H9 (cell line): ENCODE measurements at regions not wholly inside any gene's neighbourhood (a gene's known extent, or its start where the extent isn't known, plus 50 kb on each side); places are given as distances from the start of the nearest gene placed in this dataset.

Experiments
- DNase-seq: peaks from one replicate; pipeline ENCODE4 v3.0.0-alpha.2; 2017
- H2AFZ ChIP-seq: one replicate; pipeline ENCODE4 v1.6.1; 2013; ENCODE audit warnings: mild to moderate bottlenecking, low read length, control low read depth, moderate library complexity
- H2AK5ac ChIP-seq: 2 replicates; pipeline ENCODE4 v1.6.1; 2013; ENCODE audit warnings: low read length, control low read depth, mixed read lengths; ENCODE audit not compliant: insufficient read length
- H2BK120ac ChIP-seq: one replicate; pipeline ENCODE4 v1.6.1; 2013; ENCODE audit warnings: low read depth, mild to moderate bottlenecking, low read length, control low read depth, inconsistent platforms; ENCODE audit not compliant: poor library complexity, severe bottlenecking
- H2BK12ac ChIP-seq: 2 replicates; pipeline ENCODE4 v1.6.1; 2013; ENCODE audit warnings: low read length, control low read depth, mixed read lengths, low read depth; ENCODE audit not compliant: insufficient read length
- H2BK15ac ChIP-seq: 2 replicates; pipeline ENCODE4 v1.6.1; 2013; ENCODE audit warnings: low read depth, low read length, control low read depth
- H2BK20ac ChIP-seq: one replicate; pipeline ENCODE4 v1.6.1; 2013; ENCODE audit warnings: low read depth, mild to moderate bottlenecking, low read length, control low read depth, inconsistent platforms; ENCODE audit not compliant: poor library complexity, severe bottlenecking
- H2BK5ac ChIP-seq: 2 replicates; pipeline ENCODE4 v1.6.1; 2013; ENCODE audit warnings: low read length, control low read depth, mixed read lengths; ENCODE audit not compliant: insufficient read length
- H3K14ac ChIP-seq: 2 replicates; pipeline ENCODE4 v1.6.1; 2013; ENCODE audit warnings: low read length, control low read depth; ENCODE audit not compliant: insufficient read depth
- H3K18ac ChIP-seq: 2 replicates; pipeline ENCODE4 v1.6.1; 2013; ENCODE audit warnings: low read depth, mild to moderate bottlenecking, mixed read lengths, low read length, control low read depth; ENCODE audit not compliant: insufficient read length
- H3K23ac ChIP-seq: 2 replicates; pipeline ENCODE4 v1.6.1; 2013; ENCODE audit warnings: low read length, control low read depth, mixed read lengths, low read depth; ENCODE audit not compliant: insufficient read length
- H3K23me2 ChIP-seq: 2 replicates; pipeline ENCODE4 v1.6.1; 2013; ENCODE audit warnings: low read depth, mild to moderate bottlenecking, mixed read lengths, low read length, control low read depth; ENCODE audit not compliant: insufficient read length, poor library complexity, severe bottlenecking
- H3K27ac ChIP-seq: 2 replicates; pipeline ENCODE4 v1.5.1; 2013; ENCODE audit warnings: low read length, control low read depth, mixed read lengths, low read depth; ENCODE audit not compliant: insufficient read length
- H3K27me3 ChIP-seq: 2 replicates; pipeline ENCODE4 v1.6.1; 2013; ENCODE audit warnings: low read length, control low read depth, inconsistent platforms; ENCODE audit not compliant: insufficient read depth
- H3K4ac ChIP-seq: 2 replicates; pipeline ENCODE4 v1.6.1; 2013; ENCODE audit warnings: low read depth, mild to moderate bottlenecking, control low read depth, inconsistent platforms, low read length, moderate library complexity
- H3K4me1 ChIP-seq: 2 replicates; pipeline ENCODE4 v1.6.1; 2013; ENCODE audit warnings: low read length, control low read depth, inconsistent platforms; ENCODE audit not compliant: insufficient read depth
- H3K4me2 ChIP-seq: 2 replicates; pipeline ENCODE4 v1.6.1; 2013; ENCODE audit warnings: low read length, control low read depth, mixed read lengths; ENCODE audit not compliant: insufficient read length, insufficient read depth
- H3K56ac ChIP-seq: 2 replicates; pipeline ENCODE4 v1.6.1; 2013; ENCODE audit warnings: low read depth, mild to moderate bottlenecking, mixed read lengths, low read length, control low read depth; ENCODE audit not compliant: insufficient read length
- H3K79me1 ChIP-seq: 2 replicates; pipeline ENCODE4 v1.6.1; 2013; ENCODE audit warnings: low read depth, mild to moderate bottlenecking, moderate library complexity, low read length, control low read depth, inconsistent platforms; ENCODE audit not compliant: insufficient read depth, poor library complexity, severe bottlenecking
- H3K79me2 ChIP-seq: 2 replicates; pipeline ENCODE4 v1.6.1; 2013; ENCODE audit warnings: low read length, control low read depth, inconsistent platforms; ENCODE audit not compliant: insufficient read depth
- H3K9ac ChIP-seq: 2 replicates; pipeline ENCODE4 v1.6.1; 2013; ENCODE audit warnings: low read length, control low read depth, mixed read lengths; ENCODE audit not compliant: insufficient read length; ENCODE audit errors: extremely low read depth
- H3K9me3 ChIP-seq: one replicate; pipeline ENCODE4 v1.6.1; 2013; ENCODE audit warnings: low read depth, low read length, inconsistent platforms; ENCODE audit not compliant: control insufficient read depth
- H3T11ph ChIP-seq: one replicate; pipeline ENCODE4 v1.6.1; 2013; ENCODE audit warnings: mild to moderate bottlenecking, low read length, control low read depth, inconsistent platforms
- H4K20me1 ChIP-seq: one replicate; pipeline ENCODE4 v1.6.1; 2013; ENCODE audit not compliant: control insufficient read depth, insufficient read length, insufficient read depth
- H4K5ac ChIP-seq: 2 replicates; pipeline ENCODE4 v1.6.1; 2013; ENCODE audit warnings: low read depth, mild to moderate bottlenecking, mixed read lengths, low read length, control low read depth; ENCODE audit not compliant: insufficient read length
- H4K8ac ChIP-seq: replicated peaks from 2 replicates; pipeline ENCODE4 v1.6.1; 2013; ENCODE audit warnings: low read length, control low read depth, mixed read lengths, low read depth; ENCODE audit not compliant: insufficient read length
- H4K91ac ChIP-seq: 2 replicates; pipeline ENCODE4 v1.6.1; 2013; ENCODE audit warnings: low read depth, mild to moderate bottlenecking, moderate library complexity, mixed read lengths, low read length, control low read depth; ENCODE audit not compliant: insufficient read length
- H3K27ac Mint-ChIP-seq, 3 experiments: 2 replicates in 2 of 3; 3 replicates in 1 of 3; pipeline ENCODE4 v1.8.0; 2020 to 2021; ENCODE audit warnings: mixed read lengths in 3 of 3, mild to moderate bottlenecking in 1 of 3, moderate library complexity in 1 of 3
- H3K27me3 Mint-ChIP-seq: 2 replicates; pipeline ENCODE4 v1.8.0; 2021; ENCODE audit warnings: low read depth, mild to moderate bottlenecking, moderate library complexity, mixed read lengths
- H3K36me3 Mint-ChIP-seq, 3 experiments: 2 replicates in 2 of 3; 3 replicates in 1 of 3; pipeline ENCODE4 v1.8.0; 2020 to 2021; ENCODE audit warnings: low read depth in 3 of 3, mixed read lengths in 3 of 3; ENCODE audit not compliant: insufficient read depth in 1 of 3
- H3K4me1 Mint-ChIP-seq, 2 experiments: 2 replicates each; pipeline ENCODE4 v1.8.0; 2020; ENCODE audit warnings: mixed read lengths in 2 of 2
- H3K4me3 Mint-ChIP-seq, 2 experiments: 2 replicates in 1 of 2; 3 replicates in 1 of 2; pipeline ENCODE4 v1.8.0; 2020 to 2021; ENCODE audit warnings: mild to moderate bottlenecking in 2 of 2, mixed read lengths in 2 of 2, moderate library complexity in 1 of 2
- H3K9me3 Mint-ChIP-seq, 2 experiments: 2 replicates in 1 of 2; 3 replicates in 1 of 2; pipeline ENCODE4 v1.8.0; 2020; ENCODE audit warnings: mild to moderate bottlenecking in 2 of 2, mixed read lengths in 2 of 2, moderate library complexity in 1 of 2
- WGBS: extraction: QIAGEN DNeasy Blood & Tissue Kit; methylation state at CpG from one replicate; pipeline ENCODE4 v1.1.7; 2013; ENCODE audit warnings: missing lambda C conversion rate, low lambda C conversion rate, mixed read lengths; ENCODE audit not compliant: insufficient read length; ENCODE audit errors: extremely low coverage; 5-methylcytosine and 5-hydroxymethylcytosine counted together
- TF ChIP-seq, protein P1 (sequence below): fragments of 200-600 bp; sonication (generic); conservative IDR thresholded peaks from 3 replicates; pipeline ENCODE4 v1.8.0; 2021; ENCODE audit warnings: antibody characterized with exemption, mild to moderate bottlenecking

DNA sequence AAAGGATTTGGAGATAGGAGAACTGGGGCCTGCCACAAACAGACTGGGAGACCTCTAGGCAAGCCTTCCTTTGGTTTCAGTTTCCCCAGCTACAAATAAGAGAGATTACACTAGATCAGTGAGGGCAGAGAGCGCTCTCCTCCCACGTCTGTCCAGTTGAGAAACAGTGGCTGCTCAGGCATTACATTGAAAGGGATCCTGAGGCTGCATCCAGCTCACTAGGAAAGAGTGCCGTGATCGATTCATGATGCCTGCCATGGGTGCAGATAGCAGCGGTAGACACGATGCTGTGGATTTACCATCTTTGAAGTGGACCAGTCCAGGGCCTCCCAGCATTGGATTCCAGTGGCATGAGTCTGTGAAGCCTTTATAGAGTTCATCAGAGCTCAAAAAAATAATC is 62.6 kb downstream of the EN1 start:
- H2BK12ac ChIP-seq = no peak overlapping the region
- WGBS = no CpG with 5 or more reads among the region's 6 CpGs
- H3K27me3 ChIP-seq = no peaks in the 10 kb centered on the region
- H2BK20ac ChIP-seq = no peak overlapping the region
- no peak overlapping the region for H2BK15ac ChIP-seq
- TF ChIP-seq, protein P1, sequence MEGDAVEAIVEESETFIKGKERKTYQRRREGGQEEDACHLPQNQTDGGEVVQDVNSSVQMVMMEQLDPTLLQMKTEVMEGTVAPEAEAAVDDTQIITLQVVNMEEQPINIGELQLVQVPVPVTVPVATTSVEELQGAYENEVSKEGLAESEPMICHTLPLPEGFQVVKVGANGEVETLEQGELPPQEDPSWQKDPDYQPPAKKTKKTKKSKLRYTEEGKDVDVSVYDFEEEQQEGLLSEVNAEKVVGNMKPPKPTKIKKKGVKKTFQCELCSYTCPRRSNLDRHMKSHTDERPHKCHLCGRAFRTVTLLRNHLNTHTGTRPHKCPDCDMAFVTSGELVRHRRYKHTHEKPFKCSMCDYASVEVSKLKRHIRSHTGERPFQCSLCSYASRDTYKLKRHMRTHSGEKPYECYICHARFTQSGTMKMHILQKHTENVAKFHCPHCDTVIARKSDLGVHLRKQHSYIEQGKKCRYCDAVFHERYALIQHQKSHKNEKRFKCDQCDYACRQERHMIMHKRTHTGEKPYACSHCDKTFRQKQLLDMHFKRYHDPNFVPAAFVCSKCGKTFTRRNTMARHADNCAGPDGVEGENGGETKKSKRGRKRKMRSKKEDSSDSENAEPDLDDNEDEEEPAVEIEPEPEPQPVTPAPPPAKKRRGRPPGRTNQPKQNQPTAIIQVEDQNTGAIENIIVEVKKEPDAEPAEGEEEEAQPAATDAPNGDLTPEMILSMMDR = no peak
- no peaks in the 10 kb centered on the region for H3K79me2 ChIP-seq
- H4K5ac ChIP-seq = no peak overlapping the region
- Mint-ChIP-seq H3K4me1 (peaks cover 5 to 8% of the 10 kb centered on the region in 2 experiments; a peak in 3 of 4 replicates), H3K36me3 (no peaks in the 10 kb centered on the region; a peak in 1 of 7 replicates), H3K27ac (no peak overlapping the region; a peak in 1 of 7 replicates), H3K9me3 (peaks cover 0 to 1% of the 10 kb centered on the region in 2 experiments; a peak in 1 of 5 replicates), H3K4me3 (no peak overlapping the region), H3K27me3 (peaks cover 51% of the 10 kb centered on the region)
- no peak overlapping the region for H3K9ac ChIP-seq
- no peak overlapping the region for H2BK120ac ChIP-seq
- no peak overlapping the region for H3K27ac ChIP-seq
- no peak overlapping the region for H3K18ac ChIP-seq
- H3K14ac ChIP-seq = no peak overlapping the region
- no peaks in the 10 kb centered on the region for H3K4me1 ChIP-seq
- H3T11ph ChIP-seq = no peak overlapping the region
- no peak overlapping the region for H3K4ac ChIP-seq
- H3K23me2 ChIP-seq = no peaks in the 10 kb centered on the region
- no peak overlapping the region for H4K91ac ChIP-seq
- no peaks in the 10 kb centered on the region for H3K9me3 ChIP-seq
- H3K4me2 ChIP-seq = no peak overlapping the region
- no peak overlapping the region for H2AK5ac ChIP-seq
- H3K23ac ChIP-seq = no peak overlapping the region
- H3K56ac ChIP-seq = no peak overlapping the region
- no peak for DNase-seq
- H3K79me1 ChIP-seq = no peaks in the 10 kb centered on the region
- H4K8ac ChIP-seq = no peak overlapping the region
- H4K20me1 ChIP-seq = no peaks in the 10 kb centered on the region
- H2AFZ ChIP-seq = no peak overlapping the region
- no peak overlapping the region for H2BK5ac ChIP-seq
